Nephron progenitor cell (in vitro differentiated cells): ENCODE measurements at regions not wholly inside any gene's neighbourhood (a gene's known extent, or its start where the extent isn't known, plus 50 kb on each side); places are given as distances from the start of the nearest gene placed in this dataset.

ENCODE experiments used
- DNase-seq: peaks from one replicate; pipeline ENCODE4 v3.0.0; 2021
- H3K27ac Mint-ChIP-seq: 2 replicates; pipeline ENCODE4 v1.8.0; 2021; ENCODE audit warnings: mild to moderate bottlenecking, moderate library complexity, mixed read lengths
- H3K27me3 Mint-ChIP-seq: 2 replicates; pipeline ENCODE4 v1.8.0; 2021; ENCODE audit warnings: mild to moderate bottlenecking, low read depth, mixed read lengths; ENCODE audit not compliant: poor library complexity
- H3K36me3 Mint-ChIP-seq: 2 replicates; pipeline ENCODE4 v1.8.0; 2021; ENCODE audit warnings: low read depth, mixed read lengths
- H3K4me1 Mint-ChIP-seq: 2 replicates; pipeline ENCODE4 v1.8.0; 2021; ENCODE audit warnings: mixed read lengths
- H3K4me3 Mint-ChIP-seq: 2 replicates; pipeline ENCODE4 v1.8.0; 2021; ENCODE audit warnings: mild to moderate bottlenecking, moderate library complexity, mixed read lengths
- H3K9me3 Mint-ChIP-seq: 2 replicates; pipeline ENCODE4 v1.8.0; 2021; ENCODE audit warnings: mild to moderate bottlenecking, moderate library complexity, mixed read lengths
- CTCF ChIP-seq: fragments of 200-600 bp; sonication (generic); IDR thresholded peaks from 2 replicates; pipeline ENCODE4 v1.5.0; 2021; ENCODE audit warnings: antibody characterized with exemption

- no peak overlapping the region for H3K4me3 Mint-ChIP-seq
- H3K27ac Mint-ChIP-seq = no peak overlapping the region
- H3K36me3 Mint-ChIP-seq = no peaks in the 10 kb centered on the region
- no peak for DNase-seq
- H3K9me3 Mint-ChIP-seq = no peaks in the 10 kb centered on the region
- peaks cover 18% of the 10 kb centered on the region for H3K4me1 Mint-ChIP-seq
- H3K27me3 Mint-ChIP-seq = peaks cover 7% of the 10 kb centered on the region
- no peak for TF ChIP-seq CTCF
Measured at GRCh38 chr11:127481391-127481790, 480.8 kb upstream of the KIRREL3 start.

- no peak overlapping the region for H3K27ac Mint-ChIP-seq
- H3K9me3 Mint-ChIP-seq = no peaks in the 10 kb centered on the region
- no peak overlapping the region for H3K4me3 Mint-ChIP-seq
- peaks cover 11% of the 10 kb centered on the region for H3K27me3 Mint-ChIP-seq
- DNase-seq = no peak
- no peak for TF ChIP-seq CTCF
- H3K36me3 Mint-ChIP-seq = no peaks in the 10 kb centered on the region
- H3K4me1 Mint-ChIP-seq = peaks cover 37% of the 10 kb centered on the region
Measured at GRCh38 chr11:127478826-127479225, 478.3 kb upstream of the KIRREL3 start.

DNA sequence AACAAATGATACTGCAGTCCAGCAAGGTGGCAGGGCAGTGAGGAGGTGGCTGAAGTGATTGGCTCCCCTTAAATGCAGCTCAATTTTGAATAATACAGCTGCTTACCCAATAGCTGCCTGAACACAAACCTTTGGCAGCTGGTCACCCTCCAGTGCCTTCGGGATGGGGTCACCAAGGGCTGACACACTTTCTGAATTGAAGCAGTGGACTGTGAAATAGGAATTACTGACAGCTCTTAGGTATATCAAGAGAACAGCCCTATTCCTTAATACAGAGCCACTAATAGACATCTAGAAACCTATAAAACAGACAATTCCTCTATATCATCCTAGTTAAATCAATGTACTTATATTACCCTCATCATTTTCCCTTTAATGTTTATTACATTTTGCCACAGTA is 474.2 kb upstream of the KIRREL3 start:
- H3K4me3 Mint-ChIP-seq = no peak overlapping the region
- H3K4me1 Mint-ChIP-seq = peaks cover 58% of the 10 kb centered on the region
- no peaks in the 10 kb centered on the region for H3K36me3 Mint-ChIP-seq
- H3K27ac Mint-ChIP-seq = no peak overlapping the region
- H3K9me3 Mint-ChIP-seq = no peaks in the 10 kb centered on the region
- H3K27me3 Mint-ChIP-seq = peaks cover 8% of the 10 kb centered on the region
- no peak for TF ChIP-seq CTCF
- peak; percentile 26 for DNase-seq

GRCh38 chr11:127472505-127472904 is 471.9 kb upstream of the KIRREL3 start:
- DNase-seq = peak; percentile 24
- H3K27me3 Mint-ChIP-seq = peaks cover 4% of the 10 kb centered on the region
- no peak overlapping the region for H3K4me3 Mint-ChIP-seq
- H3K4me1 Mint-ChIP-seq = peaks cover 47% of the 10 kb centered on the region
- H3K9me3 Mint-ChIP-seq = no peaks in the 10 kb centered on the region
- H3K36me3 Mint-ChIP-seq = no peaks in the 10 kb centered on the region
- no peak for TF ChIP-seq CTCF
- H3K27ac Mint-ChIP-seq = no peak overlapping the region

DNA sequence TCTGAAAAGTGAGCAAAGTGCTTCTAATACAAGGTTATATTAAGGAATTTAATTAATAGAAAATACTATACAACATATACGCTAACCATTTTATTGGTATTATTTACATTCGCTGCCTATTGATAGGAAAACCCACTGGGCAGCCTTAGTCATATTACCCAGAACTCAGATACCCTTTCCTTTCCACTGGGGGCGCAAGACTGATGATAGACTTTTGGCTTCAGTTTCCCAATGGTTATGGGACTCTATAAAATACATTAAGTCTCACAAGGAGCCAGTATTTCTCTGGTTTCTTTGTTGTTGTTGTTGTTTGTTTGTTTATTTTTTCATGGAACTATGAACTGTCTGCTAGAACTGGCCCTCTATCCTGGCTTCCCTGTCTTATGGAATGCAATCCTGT is 471.1 kb upstream of the KIRREL3 start:
- DNase-seq = no peak
- H3K4me1 Mint-ChIP-seq = peaks cover 43% of the 10 kb centered on the region
- H3K9me3 Mint-ChIP-seq = no peaks in the 10 kb centered on the region
- H3K36me3 Mint-ChIP-seq = no peaks in the 10 kb centered on the region
- peak; percentile 9 for TF ChIP-seq CTCF
- H3K4me3 Mint-ChIP-seq = no peak overlapping the region
- peaks cover 4% of the 10 kb centered on the region for H3K27me3 Mint-ChIP-seq
- H3K27ac Mint-ChIP-seq = no peak overlapping the region

- Mint-ChIP-seq H3K27me3 (peaks cover 2% of the 10 kb centered on the region), H3K36me3 (no peaks in the 10 kb centered on the region), H3K4me3 (no peak overlapping the region), H3K27ac (no peak overlapping the region), H3K9me3 (no peaks in the 10 kb centered on the region), H3K4me1 (peaks cover 40% of the 10 kb centered on the region)
- TF ChIP-seq CTCF = peak; percentile 49
- peak; percentile 31 for DNase-seq
Measured at GRCh38 chr11:127470306-127470884, 469.8 kb upstream of the KIRREL3 start.
